Caco-2 (cell line): ENCODE measurements at regions not wholly inside any gene's neighbourhood (a gene's known extent, or its start where the extent isn't known, plus 50 kb on each side); places are given as distances from the start of the nearest gene placed in this dataset.

Source experiments
- BruUV-seq: library from RNA; stranded (reverse); fragments of 400-500 nt; replicated peaks from 2 replicates; lab custom pipeline; 2021; lab: Mats Ljungman, UMichigan
- CTCF ChIA-PET: fragments of 300-600 bp; sonication (Branson Sonifier 250); formaldehyde crosslinking; loops from one replicate; lab custom pipeline; 2022; ENCODE audit warnings: antibody characterized with exemption; lab: Charles Lee
- POLR2A ChIA-PET: fragments of 300-600 bp; sonication (Branson Sonifier 250); formaldehyde crosslinking; loops from one replicate; lab custom pipeline; 2022; ENCODE audit warnings: antibody characterized with exemption; lab: Charles Lee
- DNase-seq, 2 experiments: peaks; one replicate each; pipeline versions ENCODE4 v3.0.0 to v3.0.0-alpha.2; 2020 to 2022
- H3K27me3 ChIP-seq: replicated peaks from 2 replicates; pipeline ENCODE4 v1.6.0; 2011; ENCODE audit warnings: low read length; ENCODE audit not compliant: control insufficient read depth, insufficient read depth
- H3K36me3 ChIP-seq: 2 replicates; pipeline ENCODE4 v1.5.1; 2011; ENCODE audit warnings: low read length; ENCODE audit not compliant: control insufficient read depth, insufficient read depth
- H3K4me1 ChIP-seq: fragments of 250-450 bp; sonication (Bioruptor Pico); 2 replicates; pipeline ENCODE4 v1.5.1; 2020; ENCODE audit warnings: mild to moderate bottlenecking
- H3K4me3 ChIP-seq: 2 replicates; pipeline ENCODE4 v1.5.1; 2011; ENCODE audit warnings: low read depth, mild to moderate bottlenecking, control low read depth, low read length
- H3K9me3 ChIP-seq: fragments of 250-450 bp; sonication (Bioruptor Pico); 2 replicates; pipeline ENCODE4 v1.5.1; 2020; ENCODE audit warnings: mild to moderate bottlenecking, moderate library complexity
- H3K27ac Mint-ChIP-seq: one replicate; pipeline ENCODE4 v1.8.0; 2022; ENCODE audit warnings: mixed read lengths; ENCODE audit not compliant: unreplicated experiment
- H3K27me3 Mint-ChIP-seq: one replicate; pipeline ENCODE4 v1.8.0; 2022; ENCODE audit warnings: mixed read lengths; ENCODE audit not compliant: insufficient read depth, unreplicated experiment
- H3K36me3 Mint-ChIP-seq: one replicate; pipeline ENCODE4 v1.8.0; 2022; ENCODE audit warnings: mild to moderate bottlenecking, mixed read lengths; ENCODE audit not compliant: insufficient read depth, unreplicated experiment
- H3K4me1 Mint-ChIP-seq: one replicate; pipeline ENCODE4 v1.8.0; 2022; ENCODE audit warnings: low read depth, mixed read lengths; ENCODE audit not compliant: unreplicated experiment
- H3K4me3 Mint-ChIP-seq: one replicate; pipeline ENCODE4 v1.8.0; 2022; ENCODE audit warnings: mild to moderate bottlenecking, moderate library complexity, mixed read lengths; ENCODE audit not compliant: unreplicated experiment
- H3K9me3 Mint-ChIP-seq: one replicate; pipeline ENCODE4 v1.8.0; 2022; ENCODE audit warnings: mixed read lengths; ENCODE audit not compliant: unreplicated experiment
- CTCF ChIP-seq, 2 experiments: fragments of 200-600 bp in 1 of 2; IDR thresholded peaks; 1 replicate in 1 of 2; 2 replicates in 1 of 2; pipeline versions ENCODE4 v1.5.1 to v1.8.0; 2011 to 2022; ENCODE audit warnings: antibody characterized with exemption in 1 of 2, control low read depth in 1 of 2, inconsistent platforms in 1 of 2, low read depth in 1 of 2, low read length in 1 of 2, mild to moderate bottlenecking in 1 of 2, moderate library complexity in 1 of 2; ENCODE audit not compliant: insufficient read depth in 1 of 2, severe bottlenecking in 1 of 2, unreplicated experiment in 1 of 2
- intact Hi-C: fragments of 100-400 bp; cut with micrococcal nuclease; formaldehyde crosslinking; loops from one replicate; pipeline ENCODE4 v1.10.0; 2022; ENCODE audit not compliant: unreplicated experiment

GRCh38 chrX:82912382-82912781, 595.7 kb upstream of the POU3F4 start:
- Mint-ChIP-seq H3K9me3 (no peaks in the 10 kb centered on the region), H3K4me1 (no peaks in the 10 kb centered on the region)

GRCh38 chrX:82934980-82935379, 573.1 kb upstream of the POU3F4 start:
- Mint-ChIP-seq H3K4me3 (no peak overlapping the region), H3K9me3 (no peaks in the 10 kb centered on the region), H3K27ac (no peak overlapping the region), H3K4me1 (no peaks in the 10 kb centered on the region), H3K27me3 (no peaks in the 10 kb centered on the region), H3K36me3 (no peaks in the 10 kb centered on the region)
- no peaks in the 10 kb centered on the region for H3K4me1 ChIP-seq
- H3K27me3 ChIP-seq = no peaks in the 10 kb centered on the region
- no peaks in the 10 kb centered on the region for H3K9me3 ChIP-seq
- ChIA-PET CTCF (no interaction called here), POLR2A (no interaction called here)
- H3K36me3 ChIP-seq = no peaks in the 10 kb centered on the region
- no TSS peak for BruUV-seq
- intact Hi-C loops = no loop called here
- H3K4me3 ChIP-seq = no peak overlapping the region
- no peak for DNase-seq
- TF ChIP-seq CTCF (IDR thresholded peaks at IDR 0.05; ENCODE audit: insufficient read depth in 1 of 2, low read depth in 1 of 2, low read length in 1 of 2, severe bottlenecking in 1 of 2, unreplicated experiment in 1 of 2) = no peak

More at GRCh38 chrX:82912382-82912781, 595.7 kb upstream of the POU3F4 start:
- Mint-ChIP-seq H3K27ac (no peak overlapping the region), H3K36me3 (no peaks in the 10 kb centered on the region), H3K4me3 (no peak overlapping the region), H3K27me3 (no peaks in the 10 kb centered on the region)
- Histone ChIP-seq H3K27me3 (no peaks in the 10 kb centered on the region), H3K36me3 (no peaks in the 10 kb centered on the region), H3K4me3 (no peak overlapping the region), H3K4me1 (no peaks in the 10 kb centered on the region), H3K9me3 (no peaks in the 10 kb centered on the region)
- TF ChIP-seq CTCF (IDR thresholded peaks at IDR 0.05; ENCODE audit: insufficient read depth in 1 of 2, low read depth in 1 of 2, low read length in 1 of 2, severe bottlenecking in 1 of 2, unreplicated experiment in 1 of 2) = no peak
- ChIA-PET POLR2A (no interaction called here), CTCF (no interaction called here)
- no peak for DNase-seq
- intact Hi-C loops = no loop called here
- no TSS peak for BruUV-seq

GRCh38 chrX:82945332-82945731, 562.8 kb upstream of the POU3F4 start:
- no TSS peak for BruUV-seq
- TF ChIP-seq CTCF (IDR thresholded peaks at IDR 0.05; ENCODE audit: insufficient read depth in 1 of 2, low read depth in 1 of 2, low read length in 1 of 2, severe bottlenecking in 1 of 2, unreplicated experiment in 1 of 2) = no peak
- DNase-seq = no peak
- ChIA-PET CTCF (no interaction called here), POLR2A (no interaction called here)
- no peaks in the 10 kb centered on the region for H3K36me3 ChIP-seq
- Mint-ChIP-seq H3K4me1 (no peaks in the 10 kb centered on the region), H3K27ac (no peak overlapping the region), H3K36me3 (no peaks in the 10 kb centered on the region), H3K9me3 (no peaks in the 10 kb centered on the region), H3K27me3 (no peaks in the 10 kb centered on the region), H3K4me3 (no peak overlapping the region)
- H3K4me3 ChIP-seq = no peak overlapping the region
- no peaks in the 10 kb centered on the region for H3K9me3 ChIP-seq
- intact Hi-C loops = no loop called here
- no peaks in the 10 kb centered on the region for H3K27me3 ChIP-seq
- H3K4me1 ChIP-seq = no peaks in the 10 kb centered on the region
